SK-N-SH (cell line): ENCODE measurements at regions not wholly inside any gene's neighbourhood (a gene's known extent, or its start where the extent isn't known, plus 50 kb on each side); places are given as distances from the start of the nearest gene placed in this dataset.

Experiments
- POLR2AphosphoS5 ChIP-seq: IDR thresholded peaks from 2 replicates; pipeline ENCODE4 v1.6.1; 2012; ENCODE audit warnings: low read depth, low read length
- TF ChIP-seq, protein P1 (sequence below): fragments of 200-600 bp; sonication (generic); IDR thresholded peaks from 2 replicates; pipeline ENCODE4 v1.6.1; 2017; ENCODE audit warnings: antibody characterized with exemption, mild to moderate bottlenecking, moderate library complexity

DNA sequence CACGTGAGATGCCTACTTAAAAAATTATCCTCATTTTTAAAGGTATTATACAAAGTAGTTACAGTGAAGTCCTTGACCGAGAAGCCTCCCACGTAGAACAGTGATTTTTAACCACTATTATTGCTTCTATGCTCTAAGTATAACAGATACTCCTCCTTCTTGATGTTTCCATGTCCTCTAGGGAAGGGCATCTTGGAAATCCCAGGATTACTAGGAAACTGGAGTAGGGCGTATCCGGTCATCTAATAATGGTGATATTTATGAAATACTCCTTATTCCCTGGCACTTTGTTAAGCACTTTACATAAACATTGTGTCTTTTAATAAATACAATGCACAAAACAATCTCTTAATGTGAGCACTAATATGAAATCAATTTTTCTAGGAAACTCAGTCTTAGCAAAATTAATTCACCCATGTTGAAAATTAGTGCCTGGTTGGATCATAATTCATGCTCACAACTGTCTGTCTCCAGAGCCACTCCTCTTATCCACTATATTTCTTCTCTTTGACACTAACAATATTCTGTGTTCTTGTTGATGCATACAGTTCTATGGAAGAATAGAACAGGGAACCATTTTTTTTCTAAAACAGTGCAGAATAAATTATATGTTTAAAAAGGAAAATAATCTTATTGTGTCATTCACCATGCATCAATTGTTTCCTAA, 128.6 kb upstream of the SEMA3E start:
- TF ChIP-seq, protein P1, sequence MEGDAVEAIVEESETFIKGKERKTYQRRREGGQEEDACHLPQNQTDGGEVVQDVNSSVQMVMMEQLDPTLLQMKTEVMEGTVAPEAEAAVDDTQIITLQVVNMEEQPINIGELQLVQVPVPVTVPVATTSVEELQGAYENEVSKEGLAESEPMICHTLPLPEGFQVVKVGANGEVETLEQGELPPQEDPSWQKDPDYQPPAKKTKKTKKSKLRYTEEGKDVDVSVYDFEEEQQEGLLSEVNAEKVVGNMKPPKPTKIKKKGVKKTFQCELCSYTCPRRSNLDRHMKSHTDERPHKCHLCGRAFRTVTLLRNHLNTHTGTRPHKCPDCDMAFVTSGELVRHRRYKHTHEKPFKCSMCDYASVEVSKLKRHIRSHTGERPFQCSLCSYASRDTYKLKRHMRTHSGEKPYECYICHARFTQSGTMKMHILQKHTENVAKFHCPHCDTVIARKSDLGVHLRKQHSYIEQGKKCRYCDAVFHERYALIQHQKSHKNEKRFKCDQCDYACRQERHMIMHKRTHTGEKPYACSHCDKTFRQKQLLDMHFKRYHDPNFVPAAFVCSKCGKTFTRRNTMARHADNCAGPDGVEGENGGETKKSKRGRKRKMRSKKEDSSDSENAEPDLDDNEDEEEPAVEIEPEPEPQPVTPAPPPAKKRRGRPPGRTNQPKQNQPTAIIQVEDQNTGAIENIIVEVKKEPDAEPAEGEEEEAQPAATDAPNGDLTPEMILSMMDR, result no peak
- no peak for TF ChIP-seq POLR2AphosphoS5
